ENCODE measurements at regions not wholly inside any gene's neighbourhood (a gene's known extent, or its start where the extent isn't known, plus 50 kb on each side); places are given as distances from the start of the nearest gene placed in this dataset.

DNA sequence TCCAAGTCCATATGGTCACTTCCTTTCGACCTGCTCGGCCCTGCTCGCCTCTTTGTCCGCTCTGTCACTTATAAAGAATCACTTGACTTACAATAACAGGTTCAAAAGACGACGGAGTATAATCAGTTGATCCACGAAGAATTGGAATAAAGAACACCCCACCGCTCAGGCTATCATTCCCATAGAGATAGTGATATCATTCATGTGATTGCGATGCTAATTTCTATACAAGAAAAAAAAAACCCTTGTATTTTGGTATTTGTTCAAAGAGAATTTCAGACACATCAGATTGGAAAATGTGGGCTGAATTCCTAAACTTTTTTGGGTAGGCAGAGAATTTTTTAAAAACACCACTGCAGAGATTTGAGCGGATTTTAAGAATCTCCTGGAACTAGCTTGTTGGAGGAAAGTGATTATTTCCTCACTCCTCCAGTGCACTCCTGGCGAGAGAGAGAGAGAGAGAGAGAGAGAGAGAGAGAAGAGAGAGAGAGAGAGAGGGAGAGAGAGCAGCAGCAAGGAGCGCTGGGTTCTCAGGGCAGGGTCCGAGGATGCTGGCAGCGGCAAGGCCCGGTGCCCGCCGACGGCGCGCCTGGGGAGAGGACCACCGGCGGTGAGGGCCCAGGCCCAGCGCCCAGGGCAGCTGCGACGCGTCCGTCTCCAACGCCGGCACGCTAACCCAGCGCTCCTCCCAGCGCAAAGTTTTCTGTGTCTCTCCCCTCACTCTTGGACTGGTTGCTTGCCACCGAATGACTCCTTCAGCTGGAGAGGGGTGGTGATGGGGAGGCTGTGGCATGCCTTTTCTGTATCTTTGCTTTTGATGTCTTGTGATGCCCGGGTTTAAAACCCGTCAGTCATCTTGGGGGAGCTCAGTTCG lies 149.0 kb upstream of the ZNF536 start:
- DNase-seq = no peak

DNA sequence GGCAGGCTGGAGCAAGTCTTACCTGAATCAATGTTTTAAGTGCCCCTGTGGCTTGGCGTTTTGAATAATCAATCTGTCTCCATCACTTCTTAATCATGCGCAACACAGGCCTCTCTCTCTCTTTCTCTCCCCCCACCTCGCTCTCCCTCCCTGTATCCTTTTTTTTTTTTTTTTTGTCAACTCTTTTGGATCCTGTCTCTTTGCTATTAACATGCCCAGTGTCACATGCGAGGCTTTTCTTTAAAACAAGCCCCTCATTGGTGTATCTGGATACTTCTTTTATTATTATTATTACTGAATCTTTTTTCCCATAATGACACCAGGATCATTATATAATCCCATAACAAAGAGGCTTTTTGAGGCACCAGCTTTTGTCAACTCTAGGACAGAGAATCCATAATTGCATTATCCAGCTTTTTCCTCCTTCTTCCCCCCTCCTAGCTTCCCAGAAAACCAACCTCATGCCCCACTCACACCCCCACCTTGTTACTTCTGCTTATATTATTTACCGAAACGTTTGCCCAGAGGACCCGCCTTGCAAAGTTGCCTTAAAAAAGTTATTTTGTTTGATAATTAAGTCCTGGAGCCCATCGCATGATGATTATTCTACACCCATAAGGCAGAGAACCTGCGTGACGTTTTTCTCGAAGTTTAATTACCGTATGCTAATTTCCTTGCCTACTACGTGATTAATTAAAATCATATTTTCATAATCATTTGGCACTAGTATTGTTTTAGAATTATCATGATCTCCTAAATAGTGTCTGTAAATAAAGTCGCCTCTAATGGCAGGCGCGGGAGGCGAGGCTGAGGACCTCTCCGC lies 148.1 kb upstream of the ZNF536 start:
- no peak for DNase-seq

DNA sequence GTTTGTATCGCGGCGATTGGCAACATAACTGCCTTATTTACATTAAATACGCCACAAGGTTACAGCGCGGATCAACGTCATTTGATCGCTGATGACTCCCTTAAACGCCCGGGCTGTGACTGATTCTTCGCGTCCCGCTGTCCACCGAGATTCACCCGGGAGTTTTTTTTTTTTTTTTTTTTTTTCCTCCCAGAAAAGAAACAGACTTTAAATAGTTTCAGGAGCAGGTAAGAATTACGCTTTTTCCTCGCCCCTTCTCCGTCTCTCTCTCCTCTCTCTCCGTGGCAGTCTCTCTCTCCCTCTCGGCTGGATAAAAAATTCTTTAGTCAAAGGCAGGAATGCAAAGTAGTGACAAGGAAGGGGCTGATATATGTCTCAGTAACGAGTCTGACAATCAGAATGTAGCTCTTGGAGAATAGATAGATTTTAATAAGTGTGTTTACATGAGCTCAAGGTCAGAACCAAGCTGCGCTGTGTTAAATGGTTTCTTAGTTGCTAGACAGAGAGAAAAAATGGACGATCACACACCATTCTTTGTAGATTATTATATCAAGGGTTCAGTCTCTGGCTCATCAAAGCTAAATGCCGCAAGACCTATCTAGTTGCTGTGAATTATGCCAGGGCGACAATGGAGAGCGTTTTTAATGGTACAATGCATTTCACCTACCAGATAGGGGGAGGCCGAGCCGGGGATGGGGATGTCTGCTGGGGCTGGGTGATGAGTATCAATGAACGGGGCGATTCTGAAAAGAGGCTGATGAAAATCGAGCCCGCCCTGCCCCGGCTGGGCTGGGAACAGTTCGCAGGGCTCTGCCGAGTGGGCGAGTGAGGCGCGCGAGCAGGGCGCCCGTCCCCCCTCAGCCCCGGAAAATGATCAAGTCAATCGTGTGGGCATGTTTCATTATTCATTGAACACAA lies 147.2 kb upstream of the ZNF536 start:
- DNase-seq = no peak

DNA sequence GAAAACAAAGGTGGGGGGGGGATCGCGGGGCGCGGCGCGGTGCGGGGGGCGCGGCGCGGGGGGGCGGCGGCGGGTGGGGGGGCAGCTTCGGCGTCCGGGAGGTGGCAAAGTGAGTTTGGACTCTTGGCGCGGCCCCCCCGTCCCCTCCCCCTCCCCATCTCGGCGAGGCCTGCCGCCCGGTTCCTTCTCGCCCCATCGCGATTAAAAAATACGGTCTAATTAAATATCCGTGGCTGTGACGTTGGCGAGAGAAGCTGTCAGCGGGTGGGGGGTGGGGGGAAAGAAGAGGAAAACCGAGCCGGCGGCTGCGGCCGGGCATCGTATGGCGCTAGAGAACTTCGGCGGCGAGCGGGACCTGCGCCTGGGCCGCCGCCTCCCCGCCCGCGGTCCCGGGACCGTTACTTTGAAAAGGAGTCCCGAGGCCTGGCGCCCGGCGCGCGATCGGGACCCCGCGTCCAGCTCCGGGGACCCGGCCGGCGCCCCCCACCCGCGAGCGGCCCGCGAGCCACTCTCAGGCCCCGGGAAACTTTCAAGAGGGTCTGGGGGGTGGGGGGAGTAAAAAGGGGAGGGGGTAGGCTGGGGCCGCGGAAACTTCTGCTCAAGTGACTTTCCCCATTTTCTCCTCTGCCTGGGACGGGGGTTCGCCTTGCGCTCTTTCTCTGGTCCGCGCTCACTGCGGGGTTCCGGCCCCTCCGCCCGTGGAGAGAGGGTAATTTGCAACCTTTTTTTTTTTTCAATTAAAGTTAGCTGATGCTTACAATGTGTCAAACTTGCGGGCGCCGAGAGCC lies 146.3 kb upstream of the ZNF536 start:
- no peak for DNase-seq

DNA sequence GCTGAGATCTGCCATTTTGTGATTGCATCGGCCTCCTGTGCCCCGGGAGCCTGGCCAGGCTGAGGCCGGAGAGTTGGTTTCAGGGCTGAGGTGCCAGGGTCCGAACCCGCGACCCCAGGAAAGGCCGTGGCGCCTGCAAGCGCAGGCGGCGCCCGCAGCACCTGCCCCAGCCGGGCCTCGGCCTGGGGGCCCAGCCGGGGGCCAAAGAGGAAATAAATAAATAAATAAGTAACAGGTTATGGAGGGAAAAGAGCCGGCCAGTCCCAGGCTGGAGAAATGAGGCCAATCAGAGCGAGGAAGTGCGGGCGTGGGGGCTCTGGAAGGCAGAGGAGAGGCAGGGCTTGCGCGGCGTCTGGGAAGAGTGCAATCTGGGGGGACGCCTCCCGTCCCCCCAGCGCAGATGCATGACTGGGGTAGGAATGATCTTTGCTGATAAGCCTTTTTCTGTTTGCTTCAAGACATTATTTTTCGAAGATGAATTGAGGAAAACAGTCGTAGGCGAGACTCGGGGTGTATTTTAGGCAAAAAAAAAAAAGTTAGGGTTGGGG lies 145.6 kb upstream of the ZNF536 start:
- no peak for DNase-seq

DNA sequence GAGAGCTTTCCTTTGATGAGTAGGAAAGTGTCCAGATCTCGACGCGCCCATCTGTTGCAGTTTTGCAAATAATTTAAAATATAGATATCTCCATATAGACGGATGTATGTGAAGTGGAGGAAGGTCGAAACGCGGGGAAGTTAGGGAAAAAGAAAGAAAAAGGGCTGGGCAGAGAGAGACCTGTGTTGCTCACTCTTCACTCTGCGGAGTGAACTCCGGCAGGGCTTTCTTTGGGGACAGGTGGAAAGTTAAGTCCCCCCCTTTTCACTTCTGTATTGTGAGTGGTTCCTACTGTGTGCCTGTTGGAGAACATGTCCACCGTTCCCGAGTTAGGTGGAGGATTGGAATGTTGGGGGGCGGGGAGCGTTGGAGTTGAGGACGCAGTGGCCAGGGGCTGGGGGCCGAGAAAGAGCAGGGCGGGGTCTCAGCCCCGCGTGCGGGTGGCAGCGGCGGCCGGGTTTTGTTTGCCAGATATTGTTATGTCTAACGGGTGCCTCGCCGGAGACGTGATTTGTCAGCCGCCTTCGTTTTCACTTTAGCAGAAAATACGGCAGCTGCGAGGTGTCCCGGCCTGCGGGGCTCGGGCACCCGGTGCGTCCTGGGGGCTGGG lies 145.1 kb upstream of the ZNF536 start:
- DNase-seq = no peak

DNA sequence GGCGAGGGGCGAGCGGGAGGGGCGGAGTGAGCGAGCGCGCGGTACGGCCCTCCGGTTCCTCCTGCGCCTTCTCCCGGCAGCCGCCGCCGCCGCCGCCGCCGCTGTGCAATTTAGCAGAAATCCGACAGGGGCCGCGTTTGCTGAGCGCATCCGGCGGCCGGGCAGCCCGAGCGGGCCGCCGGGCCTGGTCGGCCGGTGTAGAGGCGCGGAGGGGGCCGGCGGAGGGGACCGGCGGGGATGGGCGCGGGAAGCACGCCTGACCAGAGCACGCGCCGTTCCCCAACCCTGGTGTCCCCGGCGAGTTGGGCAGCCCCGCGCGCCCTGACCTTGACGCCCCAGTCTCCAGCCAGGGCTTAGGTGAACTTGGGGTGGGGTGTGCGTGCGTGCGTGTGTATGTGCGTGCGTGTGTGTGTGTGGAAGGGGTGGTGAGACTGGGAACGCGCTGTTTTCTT lies 144.5 kb upstream of the ZNF536 start:
- peak; percentile 31 for DNase-seq

DNA sequence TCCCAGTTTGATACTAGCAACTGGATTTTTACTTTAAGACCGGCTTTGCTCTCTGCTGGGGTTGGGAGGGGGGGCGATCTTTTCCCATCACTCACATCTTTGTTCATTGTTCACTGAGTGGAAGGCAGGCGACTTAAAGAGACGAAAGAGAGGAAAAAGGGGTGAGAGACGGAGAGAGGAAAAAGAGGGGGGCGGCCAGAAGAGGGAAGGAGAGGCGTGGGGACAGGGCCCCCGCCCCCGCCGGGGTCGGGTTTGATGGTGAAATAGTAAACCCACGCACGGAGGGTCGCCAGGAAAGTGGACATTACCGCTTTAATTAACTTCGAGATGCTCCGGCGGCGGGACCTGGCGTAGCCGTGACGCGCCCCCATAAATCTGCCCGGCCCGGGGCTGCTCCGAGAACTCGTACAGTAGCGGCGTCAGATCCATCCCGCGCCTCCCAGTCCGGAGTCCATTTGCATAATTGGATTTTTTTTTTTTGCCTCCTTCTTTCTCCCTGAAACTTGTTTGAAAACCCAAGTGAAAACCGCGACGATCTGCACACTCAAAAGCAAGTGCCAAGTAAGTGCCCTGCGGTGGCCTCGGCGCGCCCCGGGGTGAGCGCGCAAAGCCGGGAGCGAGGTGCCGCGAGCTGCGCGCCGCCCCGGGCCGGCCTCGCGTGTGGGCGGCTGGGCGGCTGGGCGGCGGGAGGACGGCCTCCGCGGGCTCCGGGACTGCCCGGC lies 143.9 kb upstream of the ZNF536 start:
- no peak for DNase-seq

DNA sequence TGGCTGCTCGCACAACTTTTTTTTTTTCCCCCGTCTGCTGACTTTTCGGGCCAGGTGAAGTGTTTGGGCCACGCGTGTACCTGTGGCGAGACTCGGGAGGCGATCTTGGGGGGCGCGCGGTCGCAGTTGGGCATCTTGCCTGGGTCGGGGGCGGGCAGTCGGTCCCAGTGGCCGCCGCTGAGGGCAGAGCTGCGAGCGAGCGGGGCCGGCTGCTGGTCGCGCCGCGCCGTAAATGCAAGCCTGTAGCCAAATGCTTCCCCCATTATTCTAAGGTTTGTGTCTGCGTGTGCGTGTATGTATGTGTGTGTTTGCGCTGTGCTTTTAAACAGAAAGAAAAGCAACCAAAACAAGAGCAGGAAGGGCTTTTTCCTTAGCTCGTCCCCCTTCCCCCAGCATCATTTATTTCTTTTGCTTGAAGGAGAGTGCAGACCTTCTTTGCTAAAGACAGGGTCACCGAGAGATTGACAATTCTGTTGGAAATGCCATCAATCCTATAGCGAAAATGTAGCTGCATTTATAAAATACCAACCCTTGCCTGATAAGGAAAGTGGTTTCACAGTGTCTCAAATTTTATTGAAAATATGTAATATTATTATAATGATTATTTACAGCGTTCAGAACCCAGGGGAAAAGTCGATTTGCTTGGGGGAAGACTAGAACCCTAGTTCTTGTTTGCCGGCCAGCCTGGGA lies 143.2 kb upstream of the ZNF536 start:
- DNase-seq = no peak

DNA sequence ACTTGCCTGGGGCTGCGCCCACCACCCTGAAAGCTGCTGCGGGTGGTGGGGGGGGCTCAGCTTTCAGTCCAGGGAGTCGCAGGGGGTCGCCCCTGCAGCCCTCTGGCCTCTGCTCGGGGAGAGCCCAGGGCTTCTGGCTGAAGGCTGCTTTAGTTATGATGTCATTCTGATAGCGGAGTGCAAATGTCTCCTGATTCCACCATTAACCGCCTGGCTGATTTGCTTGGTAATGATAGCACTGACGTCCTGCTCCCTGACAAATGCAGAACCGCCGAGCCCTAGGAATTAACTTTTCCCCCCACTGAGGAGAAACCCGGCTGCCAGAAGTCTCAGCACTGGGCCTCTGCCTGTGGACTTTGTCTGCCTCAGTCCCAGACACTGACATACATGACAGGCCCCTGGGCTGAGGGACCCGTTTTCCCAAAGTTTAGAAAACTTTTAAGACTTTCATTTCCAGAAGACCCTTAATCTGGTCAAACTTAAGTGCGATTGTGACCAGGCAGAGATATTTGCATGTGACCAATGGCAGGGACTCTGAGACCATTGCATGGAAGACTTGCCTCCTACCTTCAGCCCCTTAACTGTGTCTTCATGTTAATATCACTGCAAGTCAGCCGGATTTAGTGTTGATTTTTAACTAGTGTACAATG lies 142.5 kb upstream of the ZNF536 start:
- DNase-seq = no peak

DNA sequence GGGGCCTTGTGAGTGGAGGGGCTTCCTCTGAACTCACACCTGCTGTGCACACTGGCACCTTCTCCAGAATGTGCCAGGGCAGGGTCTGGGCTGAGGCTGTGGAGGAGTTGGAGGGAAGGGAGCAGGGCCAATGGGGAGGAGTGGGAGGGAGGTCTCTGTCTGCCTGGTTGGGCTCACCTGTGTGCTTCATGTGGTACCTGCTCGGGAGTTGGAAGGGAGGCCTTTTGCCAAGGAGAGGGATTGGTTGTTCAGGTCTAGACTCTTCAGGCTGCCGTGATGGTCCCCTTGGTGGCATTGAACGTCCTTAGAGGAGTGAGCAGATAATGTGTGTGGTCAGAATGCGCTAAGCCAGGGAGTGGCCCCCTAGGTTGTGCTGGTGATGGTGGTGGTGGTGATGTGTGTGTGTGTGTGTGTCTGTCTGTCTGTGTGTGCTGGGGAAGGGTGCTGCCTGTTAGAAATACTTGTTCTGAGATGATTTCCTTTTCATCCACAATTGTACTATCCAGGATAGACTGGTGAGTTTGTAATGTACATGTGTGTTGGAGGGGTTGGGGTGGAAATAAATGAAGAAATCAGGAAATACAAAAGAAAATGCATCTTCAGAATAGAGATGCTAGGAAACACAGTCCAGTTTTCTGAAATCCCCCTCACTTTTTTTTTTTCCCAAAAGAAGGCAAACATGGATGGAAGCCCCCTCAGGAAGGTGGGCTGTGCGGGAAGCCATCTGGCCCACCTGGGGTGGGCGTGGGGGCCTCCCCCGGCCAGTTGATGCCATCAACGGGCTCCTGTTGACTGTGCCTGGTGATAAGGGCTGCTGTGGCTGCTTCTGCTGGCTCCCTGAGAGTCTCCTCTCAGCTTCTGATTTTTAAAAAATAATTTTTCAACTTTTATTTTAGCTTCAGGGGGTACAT lies 140.5 kb upstream of the ZNF536 start:
- DNase-seq = no peak

DNA sequence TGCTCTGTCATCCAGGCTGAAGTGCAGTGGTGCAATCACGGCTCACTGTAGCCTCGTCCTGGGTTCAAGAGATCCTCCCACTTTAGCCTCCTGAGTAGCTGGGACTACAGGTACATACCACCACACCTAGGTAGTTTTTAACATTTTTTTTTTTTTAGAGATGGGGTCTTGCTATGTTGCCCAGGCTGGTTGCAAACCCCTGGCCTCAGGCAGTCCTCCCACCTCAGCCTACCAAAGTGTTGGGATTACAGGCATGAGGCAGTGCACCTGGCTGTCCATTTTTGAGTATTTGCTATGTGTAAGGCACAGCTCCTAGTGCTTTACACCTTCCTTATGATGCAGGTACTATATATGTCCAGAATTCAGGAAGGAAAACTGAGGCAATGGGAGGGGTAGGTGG lies 138.8 kb upstream of the ZNF536 start:
- no peak for DNase-seq

DNA sequence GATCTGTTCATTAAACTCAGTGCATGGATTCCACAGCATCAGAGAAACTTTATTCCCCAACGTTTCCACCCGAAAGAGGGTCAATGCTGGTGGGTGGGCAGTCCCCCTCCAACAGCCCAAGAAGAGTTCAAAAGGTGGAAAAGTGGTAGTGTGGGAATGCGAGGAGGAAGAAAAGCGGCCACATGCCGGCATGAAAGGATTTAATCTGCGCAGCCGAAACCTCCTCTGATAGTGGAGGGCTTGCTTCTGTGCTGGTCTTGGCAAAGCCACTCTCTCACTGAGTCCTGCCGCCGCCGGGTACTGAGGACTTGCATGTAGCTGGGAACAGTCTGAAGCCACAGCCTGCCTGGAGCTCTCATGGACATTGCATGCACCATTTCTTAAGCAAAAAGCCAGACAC lies 136.2 kb upstream of the ZNF536 start:
- DNase-seq = no peak

DNA sequence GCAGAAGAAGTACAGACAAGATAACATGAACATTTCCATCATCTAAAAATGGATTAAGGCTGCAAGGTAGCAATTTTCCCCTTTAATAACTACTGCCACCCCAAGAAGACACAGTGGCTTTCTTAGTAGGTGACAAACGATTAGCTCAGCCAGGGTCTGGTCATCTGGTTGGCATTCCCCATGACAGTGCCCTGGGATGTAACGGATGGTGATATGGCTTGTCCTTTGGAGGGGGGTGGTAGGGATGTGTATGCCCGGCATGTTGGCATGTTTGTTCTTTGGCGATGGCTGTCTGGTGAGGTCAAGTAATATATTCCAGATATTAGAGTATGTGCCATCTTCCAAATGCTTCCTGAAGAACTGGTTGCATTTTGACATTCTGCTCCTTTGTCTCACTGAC lies 135.6 kb upstream of the ZNF536 start:
- DNase-seq = no peak

DNA sequence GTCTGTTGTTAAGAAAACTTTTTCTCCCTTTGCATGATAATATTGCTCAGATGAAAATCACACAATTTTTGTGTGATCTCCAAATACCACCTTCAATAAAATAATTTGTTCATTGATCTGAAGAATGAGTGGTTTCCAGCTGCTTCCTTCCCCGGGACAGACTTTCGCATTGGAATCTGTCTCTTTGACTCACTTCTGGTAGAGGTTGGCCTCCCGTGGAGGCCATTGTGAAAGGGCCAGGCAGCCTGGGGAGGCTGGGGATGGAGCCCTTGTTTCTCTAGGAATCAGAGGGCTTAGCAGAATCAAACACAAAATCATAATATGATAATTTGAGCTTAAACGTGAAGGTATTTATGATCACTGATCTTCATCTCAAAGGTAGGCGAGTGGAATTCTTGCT lies 135.0 kb upstream of the ZNF536 start:
- DNase-seq = no peak

DNA sequence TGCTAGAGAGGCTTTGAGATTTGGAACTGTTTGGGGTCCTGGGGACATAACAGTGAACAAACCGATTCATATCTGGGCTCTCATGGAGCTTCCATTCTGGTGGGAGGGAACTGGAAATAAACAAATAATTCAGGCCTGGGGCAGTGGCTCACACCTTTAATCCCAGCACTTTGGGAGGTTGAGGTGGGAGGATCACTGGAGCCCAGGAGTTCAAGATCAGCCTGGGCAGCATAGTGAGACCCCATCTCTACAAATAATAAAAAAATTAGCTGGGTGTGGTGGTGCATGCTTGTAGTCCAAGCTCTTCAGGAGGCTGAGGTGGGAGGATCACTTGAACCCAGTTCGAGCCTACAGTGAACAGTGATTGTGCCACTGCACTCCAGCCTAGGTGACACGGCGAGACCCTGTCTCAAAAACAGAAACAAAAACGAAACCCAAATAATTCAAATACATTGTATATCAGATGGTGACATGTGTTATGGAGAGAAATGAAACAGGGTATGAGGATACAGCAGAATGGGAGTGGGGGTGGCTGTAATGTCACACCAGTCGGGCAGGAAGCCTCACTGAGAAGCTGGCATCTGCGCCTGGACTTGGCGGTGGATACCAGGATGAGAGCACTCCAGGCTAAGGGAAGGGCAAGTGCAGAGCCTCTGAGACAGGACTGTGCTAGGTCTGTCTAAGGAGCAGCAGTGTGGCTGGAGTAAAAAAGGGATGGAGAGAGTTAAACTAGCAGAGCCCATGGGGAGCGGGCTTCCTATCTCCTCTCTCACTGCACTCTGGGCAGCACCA lies 131.1 kb upstream of the ZNF536 start:
- no peak for DNase-seq

DNA sequence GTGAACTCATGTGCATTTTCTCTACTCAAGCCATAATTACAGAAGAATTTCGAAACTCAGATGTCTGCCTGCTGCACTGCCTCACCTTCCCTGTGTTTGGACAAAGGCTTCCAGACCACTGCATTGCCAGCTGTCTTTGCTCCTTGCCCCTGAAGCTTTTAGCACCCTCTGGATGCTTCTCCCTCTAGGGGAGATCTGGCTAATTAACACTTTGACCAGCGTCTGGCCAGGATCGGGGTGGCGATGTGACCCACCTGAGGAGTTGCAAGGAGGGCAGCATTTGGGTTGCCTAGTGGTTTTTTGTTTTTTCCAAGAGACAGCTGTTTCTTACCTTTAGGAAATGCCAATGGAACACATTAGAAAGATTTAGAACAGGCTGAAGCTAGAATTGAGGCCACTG lies 127.7 kb upstream of the ZNF536 start:
- no peak for DNase-seq

All from hematopoietic multipotent progenitor cell treated with erythropoietin and hydrocortisone succinate and interleukin-3 and kit ligand, for 8 days (in vitro differentiated cells).